ENCODE measurements at regions not wholly inside any gene's neighbourhood (a gene's known extent, or its start where the extent isn't known, plus 50 kb on each side); places are given as distances from the start of the nearest gene placed in this dataset.

- no peak for TF ChIP-seq CTCF (IDR thresholded peaks at IDR 0.05; ENCODE audit: insufficient read depth, low read depth, low read length, missing control alignments)
Observed at GRCh38 chr1:37288900-37289299, 185.5 kb upstream of the ZC3H12A start.

GRCh38 chr1:37290718-37291117 is 183.7 kb upstream of the ZC3H12A start:
- H3K4me3 ChIP-seq (ENCODE audit: low read length), result no peak overlapping the region
- no peak for DNase-seq (ENCODE audit: low read depth)
- TF ChIP-seq CTCF (IDR thresholded peaks at IDR 0.05; ENCODE audit: insufficient read depth, low read depth, low read length, missing control alignments), result no peak

More at GRCh38 chr1:37288900-37289299, 185.5 kb upstream of the ZC3H12A start:
- no peak for DNase-seq (ENCODE audit: low read depth)
- no peak overlapping the region for H3K4me3 ChIP-seq (ENCODE audit: low read length)

- no peak overlapping the region for H3K4me3 ChIP-seq (ENCODE audit: low read length)
- TF ChIP-seq CTCF (IDR thresholded peaks at IDR 0.05; ENCODE audit: insufficient read depth, low read depth, low read length, missing control alignments), result no peak
- no peak for DNase-seq (ENCODE audit: low read depth)
Observed at GRCh38 chr1:37292789-37293188, 181.6 kb upstream of the ZC3H12A start.

- TF ChIP-seq CTCF (IDR thresholded peaks at IDR 0.05; ENCODE audit: insufficient read depth, low read depth, low read length, missing control alignments), result no peak
- no peak for DNase-seq (ENCODE audit: low read depth)
- no peak overlapping the region for H3K4me3 ChIP-seq (ENCODE audit: low read length)
Observed at GRCh38 chr1:37294096-37294495, 180.3 kb upstream of the ZC3H12A start.

GRCh38 chr1:37294529-37294928 is 179.9 kb upstream of the ZC3H12A start:
- no peak for TF ChIP-seq CTCF (IDR thresholded peaks at IDR 0.05; ENCODE audit: insufficient read depth, low read depth, low read length, missing control alignments)
- no peak for DNase-seq (ENCODE audit: low read depth)

GRCh38 chr1:37298769-37299168 is 175.6 kb upstream of the ZC3H12A start:
- no peak for TF ChIP-seq CTCF (IDR thresholded peaks at IDR 0.05; ENCODE audit: insufficient read depth, low read depth, low read length, missing control alignments)
- no peak overlapping the region for H3K4me3 ChIP-seq (ENCODE audit: low read length)
- DNase-seq (ENCODE audit: low read depth), result no peak

More at GRCh38 chr1:37294529-37294928, 179.9 kb upstream of the ZC3H12A start:
- no peak overlapping the region for H3K4me3 ChIP-seq (ENCODE audit: low read length)

- TF ChIP-seq CTCF (IDR thresholded peaks at IDR 0.05; ENCODE audit: insufficient read depth, low read depth, low read length, missing control alignments), result no peak
- no peak overlapping the region for H3K4me3 ChIP-seq (ENCODE audit: low read length)
- no peak for DNase-seq (ENCODE audit: low read depth)
Observed at GRCh38 chr1:37299216-37299615, 175.2 kb upstream of the ZC3H12A start.
